Hematopoietic multipotent progenitor cell treated with erythropoietin and hydrocortisone succinate and interleukin-3 and kit ligand, for 8 days (in vitro differentiated cells): ENCODE measurements at regions not wholly inside any gene's neighbourhood (a gene's known extent, or its start where the extent isn't known, plus 50 kb on each side); places are given as distances from the start of the nearest gene placed in this dataset.

Source experiments
- DNase-seq: peaks from one replicate; pipeline ENCODE4 v3.0.0-alpha.2; 2015

DNA sequence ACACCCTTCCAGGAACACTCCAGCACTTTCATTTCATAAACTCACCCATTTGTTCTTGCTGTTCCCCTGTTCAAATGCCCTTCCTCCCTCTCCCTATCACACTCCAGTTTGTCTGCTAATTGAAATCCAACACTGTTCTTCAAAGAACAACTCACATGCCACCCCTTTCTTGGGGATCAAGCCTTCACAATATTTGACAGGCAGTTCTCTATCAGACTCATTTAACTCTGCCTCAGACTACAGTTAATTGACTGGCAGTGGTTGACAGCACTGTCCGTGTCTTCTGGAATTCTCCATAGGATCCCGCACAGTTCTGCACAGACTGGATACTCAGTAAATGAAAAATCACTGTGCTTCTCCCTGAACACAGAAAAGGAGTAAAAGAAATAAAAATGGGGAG is 87.8 kb downstream of the PMP22 start:
- no peak for DNase-seq

- no peak for DNase-seq
Measured at GRCh38 chr17:15175356-15175755, 89.8 kb downstream of the PMP22 start.

- peak; percentile 56 for DNase-seq
Measured at GRCh38 chr17:15171167-15172047, 93.7 kb downstream of the PMP22 start.

DNA sequence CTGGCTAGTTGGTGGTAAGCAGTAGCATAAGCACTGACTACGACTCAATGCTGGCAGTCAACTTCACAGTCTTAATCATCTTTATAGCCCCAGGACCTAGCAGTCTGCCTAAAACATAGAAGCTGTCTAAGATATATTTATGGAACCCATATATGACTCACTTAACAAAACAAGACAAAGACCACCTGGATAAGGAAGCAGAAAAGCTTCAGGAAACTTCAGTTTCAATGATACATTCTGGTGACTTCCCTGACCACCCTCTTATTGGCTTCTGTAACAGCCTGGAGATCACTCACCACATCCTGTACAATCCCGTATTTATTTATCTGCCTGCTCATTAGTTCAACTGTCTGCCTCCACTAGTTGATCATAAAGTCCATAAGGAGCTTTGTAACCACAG is 95.5 kb downstream of the PMP22 start:
- no peak for DNase-seq

- no peak for DNase-seq
Measured at GRCh38 chr17:15168379-15168778, 96.7 kb downstream of the PMP22 start.

- DNase-seq, result no peak
Measured at GRCh38 chr17:15161395-15161794, 103.7 kb downstream of the PMP22 start.

DNA sequence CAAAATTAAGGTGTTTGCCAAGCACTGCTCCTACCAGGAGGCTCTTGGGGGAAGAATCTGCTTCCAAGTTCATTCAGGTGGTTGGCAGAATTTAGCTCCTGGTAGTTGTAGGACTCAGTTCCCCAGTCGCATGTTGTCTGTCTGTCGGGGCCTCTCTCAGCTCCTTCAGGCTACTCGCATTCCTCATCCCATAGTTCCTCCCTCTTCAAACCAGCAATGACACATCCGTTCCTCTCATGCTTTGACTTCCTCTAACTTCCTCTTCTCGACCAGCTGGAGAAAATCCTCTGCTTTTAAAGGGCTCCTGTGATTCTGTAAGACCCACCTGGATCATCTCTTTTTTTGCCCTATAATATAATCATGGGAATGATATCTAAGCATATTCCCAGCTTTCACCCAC is 108.1 kb downstream of the PMP22 start:
- DNase-seq, result no peak

DNA sequence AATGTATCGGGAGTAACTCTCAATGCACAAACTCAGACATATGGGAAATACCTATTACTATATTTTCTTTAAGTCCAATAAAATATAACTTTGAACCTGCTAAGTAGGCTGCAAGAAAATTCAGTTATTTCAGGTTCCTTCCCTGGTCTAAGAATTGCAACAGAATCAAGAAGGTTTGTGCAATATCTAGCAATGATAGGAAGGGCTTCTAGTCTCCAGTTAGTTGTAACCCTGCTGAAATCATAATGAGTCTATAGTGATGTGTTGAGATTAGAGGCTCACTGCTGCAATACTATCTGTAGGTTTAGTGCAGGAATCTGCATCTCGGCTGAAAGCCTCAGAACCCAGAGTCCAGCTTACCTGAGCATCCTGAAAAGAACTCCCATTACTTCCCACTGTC is 110.5 kb downstream of the PMP22 start:
- DNase-seq, result no peak

- no peak for DNase-seq
Measured at GRCh38 chr17:15145621-15146020, 119.5 kb downstream of the PMP22 start.

DNA sequence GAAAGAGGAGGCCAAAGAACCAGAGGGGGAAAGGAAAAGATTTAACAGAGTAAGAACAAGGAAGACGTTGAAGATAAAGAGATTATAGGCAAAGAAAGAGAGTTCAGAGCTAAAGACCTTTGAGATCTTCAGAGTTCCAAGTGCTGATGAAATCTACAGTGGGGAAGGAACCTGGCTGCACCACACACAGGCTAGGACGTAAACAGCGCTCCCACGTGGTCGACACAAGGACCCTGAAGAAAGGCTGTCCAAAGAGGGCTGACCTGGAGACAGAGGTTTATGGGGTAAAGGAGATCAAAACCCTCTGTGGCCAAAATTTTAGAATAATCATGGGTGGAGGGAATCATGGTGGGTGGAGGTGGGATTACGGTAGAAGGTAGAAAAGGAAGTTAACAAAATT is 121.6 kb downstream of the PMP22 start:
- no peak for DNase-seq

DNA sequence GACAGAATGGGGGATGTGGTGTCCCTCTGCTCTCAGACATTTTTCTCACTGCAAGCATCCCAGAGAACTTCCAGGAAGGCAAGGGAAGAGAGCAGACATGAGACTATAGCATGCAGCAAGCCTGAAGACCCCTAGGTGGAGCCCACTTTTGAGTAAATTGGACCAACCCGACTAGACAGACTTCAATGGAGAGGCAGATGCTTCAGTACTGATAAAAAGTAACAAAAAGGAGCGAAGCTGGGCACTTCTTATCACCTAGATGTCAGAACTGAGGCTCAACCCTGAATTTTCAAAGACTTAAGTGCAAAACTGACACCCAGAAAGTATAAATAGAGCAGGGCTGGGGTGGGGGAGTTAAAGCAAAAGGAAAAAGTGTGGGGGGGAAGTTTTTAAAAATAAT is 130.8 kb downstream of the PMP22 start:
- peak; percentile 30 for DNase-seq

DNA sequence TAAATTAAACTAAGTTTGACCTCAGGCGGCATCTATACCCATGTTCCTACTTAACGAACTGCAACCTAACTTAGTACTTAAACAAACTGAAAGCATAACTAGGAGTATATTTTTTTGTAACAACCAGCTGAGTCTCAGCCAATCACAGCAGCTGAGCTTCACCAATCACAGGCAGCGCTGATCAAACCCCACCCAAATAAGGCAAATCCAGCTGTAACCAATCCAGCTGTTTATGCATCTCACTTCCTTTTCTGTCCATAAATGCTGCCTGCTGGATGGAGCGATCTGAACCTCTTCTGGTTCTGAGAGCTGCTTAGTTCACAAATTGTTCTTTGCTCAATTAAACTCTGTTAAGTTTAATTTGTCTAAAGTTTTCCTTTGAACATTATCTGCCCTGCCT is 131.3 kb downstream of the PMP22 start:
- DNase-seq, result no peak

GRCh38 chr17:15133143-15133542 is 132.0 kb downstream of the PMP22 start:
- no peak for DNase-seq

GRCh38 chr17:15130426-15130825 is 134.7 kb downstream of the PMP22 start:
- no peak for DNase-seq

DNA sequence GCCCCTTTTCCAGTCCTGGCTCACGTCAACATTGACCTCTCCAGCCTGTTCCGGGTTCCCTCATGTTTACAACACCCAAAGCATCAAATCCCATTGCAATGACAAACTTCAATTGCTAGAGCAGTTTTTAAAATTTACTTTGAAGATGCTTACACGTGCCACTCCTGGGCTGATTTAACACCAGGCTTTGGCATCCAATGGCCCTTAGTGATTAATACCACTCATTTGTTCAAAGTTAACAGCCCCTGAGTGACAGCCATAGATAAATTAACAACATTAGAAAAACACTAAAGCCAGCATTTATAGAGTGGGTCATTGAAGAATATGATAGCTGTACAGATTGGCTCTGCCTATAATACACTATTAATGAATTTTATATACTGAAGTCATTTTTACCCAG is 135.1 kb downstream of the PMP22 start:
- no peak for DNase-seq

DNA sequence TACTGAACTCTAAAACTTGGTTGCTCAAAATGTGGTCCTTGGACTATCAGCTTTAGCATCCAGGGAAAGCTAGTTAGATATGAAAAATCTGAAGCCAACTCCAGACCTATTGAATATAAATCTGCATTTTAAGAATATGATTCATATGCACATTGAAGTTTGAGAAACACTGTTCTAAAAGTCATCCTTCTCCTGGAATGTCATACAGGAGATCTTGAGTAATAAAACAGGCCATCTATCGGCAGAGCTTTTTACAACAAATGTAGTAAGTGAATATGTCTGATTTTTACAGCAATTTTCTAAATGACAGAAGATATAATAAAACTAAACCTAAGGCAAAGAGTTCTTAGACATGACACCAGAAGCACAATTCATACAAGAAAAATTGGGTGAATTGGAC is 140.4 kb downstream of the PMP22 start:
- no peak for DNase-seq

- DNase-seq, result no peak
Measured at GRCh38 chr17:15124264-15124595, 140.9 kb downstream of the PMP22 start.

DNA sequence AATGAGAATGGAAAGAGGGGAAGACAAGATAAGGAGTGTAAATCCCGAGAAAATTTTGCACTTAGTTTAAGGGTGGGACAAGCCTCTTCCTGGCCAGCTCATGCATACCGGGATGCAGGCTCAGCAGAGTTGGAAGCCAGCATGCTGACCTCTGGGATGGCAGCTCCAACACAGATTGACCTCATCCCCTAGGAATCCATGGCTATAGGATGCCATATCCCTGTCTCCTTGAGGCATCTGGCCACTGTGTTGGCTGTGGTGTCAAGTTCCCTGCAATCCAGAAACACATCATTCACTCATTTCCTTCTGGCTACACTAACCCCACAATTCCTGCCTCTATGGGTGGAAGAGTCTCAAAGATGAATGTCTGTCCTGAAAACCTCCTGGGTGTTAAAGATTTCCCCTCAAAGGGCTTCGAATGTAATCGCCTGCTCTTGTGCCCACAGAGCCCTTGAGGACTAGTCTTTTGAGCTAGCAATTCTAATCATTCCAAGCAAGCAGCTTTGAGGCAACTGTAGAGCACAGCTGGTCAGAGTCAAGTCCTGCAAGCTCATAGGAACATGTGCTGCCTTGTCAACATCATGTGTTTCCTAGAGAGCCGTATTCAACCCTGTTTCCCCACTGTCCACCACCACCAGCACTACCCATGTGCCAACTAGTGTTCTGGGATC is 141.4 kb downstream of the PMP22 start:
- DNase-seq, result no peak

GRCh38 chr17:15122857-15123256 is 142.3 kb downstream of the PMP22 start:
- DNase-seq, result no peak

DNA sequence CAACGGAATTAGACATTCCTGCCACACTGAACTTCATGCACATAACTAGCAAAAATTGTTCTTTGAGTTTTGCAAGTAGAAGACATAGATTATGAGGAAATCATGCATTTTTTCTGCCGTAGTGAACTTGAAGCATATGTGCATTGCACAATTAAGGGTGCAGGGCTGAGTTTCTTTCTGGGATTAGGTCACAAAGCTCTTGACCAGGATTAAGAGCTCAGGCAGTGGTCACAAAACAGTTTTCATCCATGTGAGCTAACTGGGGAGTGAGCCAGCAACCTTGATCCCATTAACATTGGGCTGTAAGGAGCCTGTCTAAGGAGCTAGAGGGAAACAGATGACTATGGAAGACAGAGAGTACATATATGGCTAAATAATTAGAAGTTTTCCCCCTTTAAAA is 143.7 kb downstream of the PMP22 start:
- DNase-seq, result no peak

DNA sequence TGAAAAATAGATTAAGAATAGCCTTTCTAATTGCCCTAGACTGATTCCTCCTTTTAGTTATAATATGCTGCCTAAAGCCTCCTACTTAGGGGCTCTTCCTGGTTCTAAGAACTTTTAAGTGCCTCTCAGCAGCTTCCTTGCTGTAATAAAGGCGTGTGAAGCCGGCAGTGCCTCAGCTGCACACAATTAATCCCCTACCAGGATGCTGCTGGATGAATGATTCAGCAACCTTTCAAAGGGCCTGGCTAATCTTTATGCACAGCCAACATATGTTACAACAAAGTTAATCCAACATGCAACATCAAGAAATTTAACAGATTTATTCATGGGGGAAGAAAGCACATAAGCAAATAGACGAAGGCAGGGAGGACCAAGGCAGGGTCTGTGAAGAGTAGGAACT is 145.2 kb downstream of the PMP22 start:
- no peak for DNase-seq

DNA sequence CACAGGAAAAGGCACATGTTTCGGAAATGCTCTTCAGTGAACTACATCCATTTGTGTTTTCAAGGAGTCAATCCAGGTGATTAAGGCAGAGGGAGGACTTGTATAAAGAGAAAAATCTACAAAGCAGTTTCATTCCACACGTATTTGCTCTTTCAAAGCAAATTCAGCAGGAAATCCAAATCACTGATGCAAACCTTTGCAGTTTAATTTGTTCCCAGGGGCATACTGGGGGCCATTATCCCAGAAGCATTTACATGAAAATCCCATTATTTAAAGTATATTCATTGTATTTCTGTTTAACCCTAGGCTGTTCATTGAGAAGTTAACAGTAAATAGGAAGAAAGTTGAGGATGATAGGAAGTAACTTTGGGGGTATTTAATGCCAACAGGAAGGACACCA is 147.9 kb downstream of the PMP22 start:
- no peak for DNase-seq

DNA sequence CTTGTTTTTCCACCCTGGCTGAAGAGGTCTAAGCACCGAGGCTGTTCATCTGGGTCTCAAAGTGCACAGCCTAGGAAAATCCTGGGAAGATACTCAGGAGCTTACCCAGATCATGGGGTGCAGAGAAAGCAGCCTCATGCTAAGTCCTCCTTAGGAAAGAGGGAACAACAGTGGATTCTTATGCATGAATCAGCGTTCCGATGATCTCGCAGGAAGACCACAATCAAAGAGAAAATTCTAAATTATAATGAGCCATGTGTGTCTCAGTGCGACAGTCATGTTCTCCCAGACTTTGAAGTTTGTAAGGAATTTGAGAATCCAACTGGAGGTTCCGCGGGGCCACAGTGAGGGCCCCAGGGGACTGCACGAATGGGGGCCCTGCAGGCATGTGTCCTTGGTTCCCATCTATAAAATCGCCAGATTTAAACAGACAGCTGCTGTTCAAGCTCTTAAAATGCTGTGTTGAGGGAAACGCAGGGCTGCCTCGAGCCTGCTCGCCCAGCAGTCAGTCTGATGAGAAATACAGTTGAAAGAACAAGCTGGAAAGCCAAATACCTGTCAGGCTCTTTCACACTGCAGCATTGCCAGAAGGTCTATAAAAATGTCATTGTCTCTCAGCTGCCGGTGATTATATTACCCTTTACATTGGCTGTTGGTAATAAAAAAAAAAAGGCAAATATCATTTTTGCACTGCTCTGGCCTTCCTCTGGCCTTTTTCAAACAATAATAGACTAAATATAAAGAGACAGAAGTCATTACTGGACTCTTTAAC is 152.1 kb downstream of the PMP22 start:
- DNase-seq, result no peak

DNA sequence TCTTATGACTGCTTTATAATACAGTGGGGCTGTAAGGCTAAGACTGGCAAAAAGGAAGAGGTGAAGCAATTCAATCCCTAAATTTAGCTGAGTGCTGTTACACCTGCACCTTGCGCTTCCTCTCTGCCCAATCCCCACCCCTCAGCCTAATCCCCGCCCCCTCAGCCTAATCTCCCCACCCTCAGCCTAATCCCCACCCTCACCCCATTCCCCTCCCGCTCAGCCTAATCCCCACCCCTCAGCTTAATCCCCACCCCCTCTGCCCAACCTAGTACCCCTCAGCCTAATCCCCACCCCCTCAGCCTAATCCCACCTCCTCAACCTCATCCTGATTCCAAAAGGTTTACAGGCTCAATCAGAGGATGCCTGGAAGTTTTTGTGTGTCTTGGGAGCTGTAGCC is 155.5 kb downstream of the PMP22 start:
- no peak for DNase-seq
